Occipital lobe (tissue), 1 donor: ENCODE measurements at regions not wholly inside any gene's neighbourhood (a gene's known extent, or its start where the extent isn't known, plus 50 kb on each side); places are given as distances from the start of the nearest gene placed in this dataset.
"Not testable (repeated sequence)": the region's sequence is repeated elsewhere in the genome, so short reads cannot be mapped to it uniquely, and the experiment has no call there.

Source experiments
- DNase-seq: peaks from one replicate; lab custom pipeline; 2025; lab: John Stamatoyannopoulos, UW

DNA sequence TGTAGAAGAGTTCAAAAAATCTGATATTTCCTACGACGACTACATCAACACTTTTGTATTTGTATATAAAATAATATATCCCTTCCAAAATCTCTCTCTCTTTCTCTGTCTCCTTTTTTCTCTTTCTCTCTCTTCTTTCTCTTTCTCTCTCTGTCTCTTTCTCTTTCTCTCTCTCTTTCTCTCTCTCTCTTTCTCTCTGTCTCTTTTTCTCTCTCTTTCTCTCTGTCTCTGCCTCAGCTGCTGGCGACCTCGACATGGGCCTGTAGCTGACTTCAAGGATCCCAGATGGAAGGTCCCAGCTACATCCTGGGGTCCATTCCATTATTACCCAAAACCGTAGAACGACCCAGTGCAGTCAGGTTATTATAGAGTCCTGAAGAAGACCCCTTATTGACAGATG is 90.0 kb downstream of the CD24 start:
- DNase-seq: no peak

DNA sequence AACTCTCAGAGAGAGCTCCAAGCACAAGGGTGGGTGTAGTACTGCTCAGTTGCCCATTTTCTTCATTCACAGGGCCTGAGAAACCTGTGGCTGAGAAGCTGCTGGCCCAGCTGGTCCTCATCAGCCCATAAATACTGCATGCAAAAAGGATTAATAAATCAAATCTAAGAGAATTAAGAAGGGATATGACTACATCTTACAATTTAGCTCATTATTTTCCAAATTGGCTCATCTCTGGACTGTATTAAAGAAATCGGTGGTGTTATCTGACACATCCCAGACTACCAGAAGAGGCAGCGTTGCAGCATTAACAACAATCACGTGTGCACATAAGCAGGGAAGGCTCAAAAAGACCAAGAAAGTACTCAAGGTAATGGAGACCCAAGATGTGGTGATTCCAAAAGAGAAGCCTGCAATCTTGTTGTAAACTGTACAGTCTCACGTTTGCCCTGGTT is 90.7 kb downstream of the CD24 start:
- DNase-seq: no peak

DNA sequence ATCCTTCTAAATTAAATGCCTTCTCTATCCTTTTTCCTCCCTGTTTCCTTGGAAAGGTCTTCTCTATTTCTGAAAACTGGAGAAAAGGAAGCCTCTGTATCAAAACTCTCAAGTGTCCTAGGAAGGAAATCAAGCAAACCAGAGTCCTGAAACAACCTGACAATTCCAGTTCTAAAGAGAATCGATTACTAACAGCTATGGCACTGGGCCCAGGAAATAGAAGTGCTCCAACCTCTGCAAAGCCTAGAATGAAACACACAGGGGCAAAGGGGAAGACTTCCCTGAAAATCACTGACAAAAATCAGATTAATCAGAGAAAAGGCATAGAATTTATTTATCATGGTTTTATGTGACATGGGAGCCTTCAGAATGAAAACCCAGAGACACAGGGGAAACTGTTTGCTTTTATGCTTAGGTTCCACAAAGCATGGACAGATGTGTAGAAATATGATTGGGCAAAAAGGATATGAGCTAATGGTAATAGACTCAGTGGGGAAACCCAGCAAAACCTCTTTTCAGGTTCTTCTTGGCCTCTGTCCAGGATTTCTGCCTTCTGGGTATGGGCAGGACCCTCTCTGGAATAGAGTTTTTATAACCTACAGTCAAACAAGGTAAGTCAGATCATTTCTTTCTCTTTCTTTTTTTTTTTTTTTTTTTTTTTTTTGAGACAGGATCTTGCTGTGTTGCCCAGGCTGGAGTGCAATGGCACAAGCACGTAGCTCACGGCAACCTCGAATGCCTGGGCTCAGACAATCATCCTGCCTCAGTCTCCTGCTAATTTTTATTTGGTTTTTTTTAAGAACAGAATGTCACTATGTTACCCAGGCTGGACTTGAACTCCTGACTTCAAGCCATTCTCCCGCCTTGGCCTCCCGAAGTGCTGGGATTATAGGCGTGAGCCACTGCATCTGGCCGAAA is 91.7 kb downstream of the CD24 start:
- no peak for DNase-seq

DNA sequence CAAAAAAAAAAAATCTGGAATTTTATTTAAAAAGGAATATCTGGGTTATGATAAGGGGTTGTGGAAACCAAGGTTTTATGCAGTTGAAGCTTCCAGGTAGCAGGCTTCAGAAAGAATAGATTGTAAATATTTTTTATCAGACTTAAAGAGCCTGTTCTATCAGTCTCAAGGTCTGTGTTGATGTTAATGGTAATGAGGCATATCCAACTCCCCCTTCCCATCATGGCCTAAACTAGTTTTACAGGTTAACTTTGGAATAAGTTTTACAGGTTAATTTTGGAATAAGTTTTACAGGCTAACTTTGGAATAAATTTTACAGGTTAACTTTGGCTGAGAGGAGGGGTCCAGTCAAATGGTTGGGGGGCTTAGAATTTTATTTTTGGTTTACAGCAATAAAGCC is 92.4 kb downstream of the CD24 start:
- no peak for DNase-seq

DNA sequence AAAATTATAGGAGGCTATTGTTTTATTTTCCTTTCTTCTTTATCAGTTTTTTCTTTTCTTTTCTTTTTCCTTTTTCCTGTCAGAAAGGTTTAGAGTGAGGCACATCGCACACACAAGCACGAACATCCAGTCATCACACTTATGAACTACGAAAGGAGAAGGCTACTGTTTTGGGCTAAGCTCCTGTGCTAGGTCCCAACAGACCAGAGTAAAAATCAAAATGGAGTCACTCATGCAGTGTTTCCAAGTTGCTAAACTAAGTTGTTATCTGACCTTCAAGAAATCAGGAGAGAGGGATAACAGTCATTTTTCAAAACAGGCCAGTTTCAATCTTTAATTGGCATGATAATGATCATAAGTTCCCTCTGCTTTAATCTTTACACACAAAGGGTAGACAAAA is 93.6 kb downstream of the CD24 start:
- no peak for DNase-seq

DNA sequence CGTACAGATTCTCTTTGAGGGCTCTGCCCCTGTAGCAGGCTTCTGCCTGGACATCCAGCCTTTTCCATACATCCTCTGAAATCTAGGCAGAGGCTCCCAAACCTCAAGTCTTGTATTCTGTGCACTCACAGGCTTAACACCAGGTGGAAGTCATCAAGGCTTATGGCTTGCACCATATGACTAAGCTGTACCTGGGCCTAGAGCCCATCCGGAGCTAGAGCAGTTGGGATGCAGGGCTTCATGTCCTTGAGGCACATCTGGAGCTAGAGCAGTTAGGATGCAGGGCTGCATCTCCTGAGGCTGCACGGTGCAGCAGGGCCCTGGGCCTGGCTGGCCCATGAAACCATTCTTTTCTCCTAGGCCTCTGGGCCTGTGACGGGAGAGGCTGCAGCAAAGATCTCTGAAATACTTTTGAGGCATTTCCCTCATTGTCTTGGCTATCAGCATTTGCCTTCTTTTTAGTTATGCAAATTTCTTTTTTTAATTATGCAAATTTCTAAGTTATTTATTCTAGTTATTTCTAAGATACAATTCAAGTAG is 98.7 kb downstream of the CD24 start:
- DNase-seq: no peak

DNA sequence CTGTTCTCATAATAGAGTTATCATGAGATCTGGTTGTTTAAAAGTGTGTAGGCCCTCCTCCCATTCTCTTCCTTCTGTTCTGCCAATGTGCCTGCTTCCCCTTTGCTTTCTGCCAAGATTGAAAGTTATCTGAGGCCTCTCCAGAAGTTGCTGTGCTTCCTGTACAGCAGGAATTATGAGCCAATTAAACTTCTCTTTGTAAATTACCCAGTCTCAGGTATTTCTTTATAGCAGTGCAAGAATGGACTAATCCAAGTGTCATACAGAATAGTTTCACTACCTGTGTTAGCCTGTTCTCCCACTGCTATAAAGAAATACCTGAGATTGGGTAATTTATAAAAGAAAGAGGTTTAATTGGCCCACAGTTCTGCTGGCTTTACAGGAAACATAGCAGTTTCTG is 100.0 kb downstream of the CD24 start:
- DNase-seq: no peak

DNA sequence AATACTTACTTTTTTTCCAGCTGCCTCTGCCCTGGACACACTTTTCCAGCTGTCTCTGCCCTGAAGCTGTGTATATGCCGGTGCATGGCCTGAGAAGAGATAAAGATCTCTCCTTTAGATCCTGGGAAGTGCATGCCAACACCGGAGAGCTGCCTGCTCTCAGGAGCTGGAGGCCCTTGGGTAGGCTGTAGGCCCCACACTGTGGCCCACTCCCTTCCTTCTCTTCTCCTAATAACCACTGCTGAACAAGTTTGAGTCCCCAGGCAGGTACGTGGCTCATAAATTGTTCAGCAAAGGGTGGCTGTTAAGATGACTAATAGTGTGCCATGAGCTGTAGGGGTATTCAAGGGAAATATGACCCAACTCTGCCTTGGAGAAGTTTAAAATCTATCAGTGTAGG is 102.5 kb downstream of the CD24 start:
- no peak for DNase-seq

DNA sequence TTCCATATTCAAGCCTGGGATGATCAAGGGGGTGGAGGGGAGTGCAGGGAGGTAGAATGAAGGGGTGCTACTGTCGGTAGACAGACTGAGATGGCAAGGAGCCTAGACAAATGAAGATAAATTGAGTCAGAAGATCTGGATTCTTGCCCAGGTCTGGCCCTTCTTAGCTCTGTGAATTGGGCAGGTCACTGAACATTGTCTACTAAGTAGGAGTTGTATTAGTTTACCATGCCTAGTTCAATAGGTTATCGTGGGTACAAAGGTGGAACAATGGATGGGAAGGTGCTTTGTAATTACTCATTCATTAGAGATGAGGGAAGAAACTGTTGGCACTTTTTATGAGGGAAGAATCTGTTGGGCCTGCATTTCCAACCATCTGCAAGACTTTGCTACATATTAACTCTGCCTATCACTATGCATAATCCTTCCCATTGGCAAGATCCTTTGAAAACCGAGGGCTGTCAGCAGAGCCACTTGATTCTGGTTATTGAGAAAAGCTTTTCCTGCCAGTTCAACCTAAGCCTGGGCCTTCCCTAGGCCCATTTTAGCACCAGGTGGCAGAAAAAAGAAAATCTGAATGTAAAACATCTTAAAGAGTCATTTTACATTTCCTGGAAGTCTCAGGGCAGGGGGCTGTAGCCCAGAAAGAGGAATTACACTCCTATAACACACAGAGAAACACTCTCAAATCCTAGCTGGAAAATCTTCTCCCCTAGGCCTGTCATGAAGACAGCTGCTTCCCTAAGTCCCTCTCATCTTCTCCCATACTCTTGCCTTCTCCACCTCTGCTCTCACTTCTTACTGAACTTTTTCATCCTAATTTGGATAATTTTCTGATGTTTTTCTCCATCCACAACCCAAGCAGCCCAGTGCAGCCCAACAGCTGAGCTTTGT is 103.5 kb downstream of the CD24 start:
- DNase-seq: no peak

DNA sequence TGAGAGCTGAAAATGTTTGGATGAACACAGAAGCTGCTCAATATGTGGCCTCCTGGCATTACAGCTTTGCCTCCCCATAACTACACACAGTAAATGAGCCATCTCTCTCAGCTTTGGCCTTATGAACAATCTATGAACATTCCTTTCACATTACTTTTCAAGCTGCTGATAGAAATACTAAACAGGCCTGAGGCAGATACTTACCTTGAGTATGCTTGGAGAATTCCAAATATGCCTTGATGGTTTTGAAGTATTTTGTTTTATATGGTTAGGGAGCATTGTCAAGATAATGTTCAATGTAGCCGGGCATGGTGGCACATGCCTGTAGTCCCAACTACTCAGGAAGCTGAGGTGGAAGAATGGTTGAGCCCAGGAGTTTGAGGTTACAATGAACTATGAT is 104.5 kb downstream of the CD24 start:
- no peak for DNase-seq

DNA sequence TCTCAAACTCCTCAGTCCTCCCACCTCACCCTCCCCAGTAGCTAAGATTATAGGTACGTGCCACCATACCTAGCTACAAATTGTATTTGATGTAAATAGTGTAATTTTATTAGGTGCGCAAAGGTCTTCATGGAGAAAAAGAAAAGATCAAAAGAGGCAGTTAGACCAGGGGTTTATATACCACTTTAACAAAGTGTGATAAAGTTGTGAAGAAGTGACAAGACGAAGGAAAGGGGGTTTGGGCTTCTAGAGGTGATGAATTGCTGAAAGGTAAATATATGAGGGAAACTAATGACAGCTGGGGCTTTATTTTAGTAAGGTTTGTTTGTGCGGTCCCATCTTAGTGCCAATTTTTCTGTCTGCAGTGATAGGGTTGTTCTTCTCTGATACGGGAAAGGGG is 105.3 kb downstream of the CD24 start:
- no peak for DNase-seq

DNA sequence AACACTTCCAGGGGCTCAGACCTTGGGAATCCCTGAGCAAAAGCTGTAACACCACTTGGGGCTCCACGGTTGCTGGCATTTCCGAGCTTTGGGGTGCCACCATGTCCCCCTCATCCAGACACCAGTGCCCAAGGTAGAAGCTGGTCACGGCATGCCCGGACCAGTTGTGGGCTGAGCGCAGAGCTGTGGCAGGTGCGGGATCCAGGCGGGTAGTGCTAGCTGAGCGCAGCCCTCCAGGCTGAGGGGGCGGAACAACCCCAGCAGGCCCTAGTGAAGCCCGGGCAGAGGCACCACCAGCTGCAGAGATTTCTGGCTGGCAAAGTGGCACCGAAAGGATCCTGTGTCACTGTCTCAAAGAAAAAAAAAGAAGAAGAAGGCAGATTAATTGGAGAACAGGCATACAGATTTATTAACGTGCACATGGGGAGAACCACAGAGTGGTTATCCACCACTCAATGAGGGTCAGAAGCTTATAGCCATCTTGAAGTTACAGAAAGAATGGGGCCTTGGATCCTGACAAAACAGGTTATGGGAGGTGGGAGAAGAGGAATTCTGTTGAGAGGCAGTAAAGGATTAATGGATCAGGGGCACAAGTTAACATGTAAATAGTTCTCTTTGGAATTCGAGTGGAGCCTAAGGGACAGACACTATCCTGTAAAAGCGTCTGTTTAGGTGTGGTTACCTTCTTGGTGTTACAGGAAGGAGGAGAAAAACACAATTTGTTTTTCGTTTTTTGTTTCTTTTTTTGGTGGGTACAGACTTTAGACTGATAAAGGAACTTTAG is 107.5 kb downstream of the CD24 start:
- DNase-seq: no peak

DNA sequence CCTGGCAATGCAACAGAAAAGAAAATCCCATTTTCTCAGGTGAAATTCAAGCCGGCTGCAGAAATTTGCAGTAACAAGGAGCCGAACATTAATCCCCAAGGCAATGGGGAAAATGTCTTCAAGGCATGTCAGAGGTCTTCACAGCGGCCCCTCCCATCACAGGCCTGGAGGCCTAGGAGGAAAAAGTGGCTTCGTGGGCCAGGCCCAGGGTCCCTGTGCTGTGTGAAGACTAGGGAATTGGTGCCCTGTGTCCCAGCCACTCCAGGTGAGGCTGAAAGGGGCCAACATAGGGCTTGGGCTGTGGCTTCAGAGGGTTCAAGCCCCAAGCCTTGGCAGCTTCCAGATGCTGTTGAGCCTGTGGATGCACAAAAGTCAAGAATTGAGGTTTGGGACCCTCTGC is 111.7 kb downstream of the CD24 start:
- DNase-seq: no peak

DNA sequence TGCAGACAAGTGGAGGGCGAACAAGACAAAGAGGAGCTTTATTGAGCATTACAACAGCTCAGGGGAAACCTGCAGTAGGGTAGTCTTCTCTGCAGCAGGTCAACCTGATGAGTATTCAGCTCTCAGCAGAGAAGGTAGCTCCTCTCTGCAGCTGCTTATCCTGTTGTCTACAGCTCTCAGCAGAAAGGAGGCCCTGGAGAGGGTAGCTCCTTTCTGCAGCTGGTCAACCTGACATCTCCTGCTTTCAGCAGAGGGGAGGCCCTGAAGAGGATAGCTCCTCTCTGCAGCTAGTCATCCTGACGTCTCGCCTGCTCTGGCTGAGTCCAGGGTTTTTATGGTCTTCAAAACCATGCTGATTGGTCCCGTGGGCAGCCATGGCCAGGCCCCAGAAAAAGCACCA is 113.6 kb downstream of the CD24 start:
- DNase-seq: no peak

DNA sequence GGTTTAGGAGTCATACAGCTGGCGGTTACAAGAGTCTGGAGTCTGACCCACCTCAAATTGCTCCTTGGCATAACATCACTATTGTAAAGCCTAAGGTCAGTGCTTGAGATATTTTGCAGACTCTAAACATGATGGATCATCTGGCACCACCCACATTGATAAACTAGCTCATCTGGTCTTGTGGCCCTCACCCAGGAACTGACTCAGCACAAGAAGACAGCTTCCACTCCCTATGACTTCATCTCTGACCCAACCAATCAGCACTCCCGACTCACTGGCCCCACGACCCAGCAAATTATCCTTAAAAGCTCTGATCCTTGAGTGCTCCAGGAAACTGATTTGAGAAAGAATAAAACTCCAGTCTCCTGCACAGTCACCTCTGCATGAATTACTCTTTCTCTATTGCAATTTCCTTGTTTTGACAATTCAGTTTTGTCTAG is 115.9 kb downstream of the CD24 start:
- no peak for DNase-seq

DNA sequence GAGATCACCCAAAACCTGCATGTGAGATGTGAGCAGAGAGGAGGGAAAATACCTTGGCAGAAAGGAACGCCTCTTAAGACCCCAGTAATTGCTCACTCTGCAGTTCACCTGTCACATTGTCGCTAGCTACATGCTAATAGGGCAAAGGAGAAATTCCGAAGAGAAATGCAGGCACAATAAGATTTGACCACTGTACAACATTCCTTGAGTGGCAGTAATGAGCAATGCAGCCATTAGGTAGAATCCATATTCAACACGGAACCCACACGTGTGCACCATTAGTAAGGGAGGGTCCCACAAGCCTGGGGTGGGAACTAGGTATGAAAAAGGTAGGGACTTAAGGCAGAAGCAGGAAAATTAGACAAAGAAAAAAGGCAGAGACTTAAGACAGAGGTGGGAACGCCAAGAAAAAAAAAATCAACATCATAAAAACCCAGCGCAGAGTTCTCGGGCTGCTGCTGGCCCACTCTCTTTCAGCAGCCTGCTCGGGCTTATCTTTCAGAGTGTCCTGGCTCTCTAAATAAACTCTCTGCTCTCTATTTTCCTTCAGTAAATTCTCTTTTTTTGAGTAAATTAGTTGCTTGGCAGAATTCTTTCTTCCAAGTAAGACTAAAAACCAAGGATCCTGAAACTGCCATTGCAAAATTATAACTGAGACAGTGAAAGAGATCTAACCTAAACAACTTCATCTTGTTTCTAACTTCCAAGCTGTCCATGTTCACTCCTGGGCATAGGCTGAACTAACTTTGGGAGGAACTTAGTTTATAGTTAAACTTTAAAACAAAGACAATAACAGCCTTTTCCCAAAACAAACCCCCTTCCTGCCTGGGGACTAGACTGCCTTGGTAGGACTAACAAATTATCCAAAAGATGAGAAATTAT is 116.5 kb downstream of the CD24 start:
- no peak for DNase-seq

DNA sequence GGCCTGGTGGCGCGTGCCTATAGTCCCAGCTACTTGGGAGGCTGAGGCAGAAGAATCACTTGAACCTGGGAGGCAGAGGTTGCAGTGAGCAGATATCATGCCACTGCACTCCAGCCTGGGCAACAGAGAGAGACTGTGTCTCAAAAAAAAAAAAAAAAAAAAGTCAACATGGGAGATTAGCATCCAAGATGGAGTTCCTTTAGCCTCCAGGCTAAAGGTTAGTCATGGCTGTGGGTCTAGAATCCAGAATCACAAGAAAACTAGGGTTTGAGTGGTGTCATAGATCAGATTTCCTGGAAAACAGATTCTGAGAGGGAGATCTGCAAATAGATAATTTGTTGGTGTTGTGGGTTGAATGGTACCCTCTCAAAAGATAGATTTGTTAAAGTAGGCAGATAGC is 117.2 kb downstream of the CD24 start:
- DNase-seq: not testable (repeated sequence)

DNA sequence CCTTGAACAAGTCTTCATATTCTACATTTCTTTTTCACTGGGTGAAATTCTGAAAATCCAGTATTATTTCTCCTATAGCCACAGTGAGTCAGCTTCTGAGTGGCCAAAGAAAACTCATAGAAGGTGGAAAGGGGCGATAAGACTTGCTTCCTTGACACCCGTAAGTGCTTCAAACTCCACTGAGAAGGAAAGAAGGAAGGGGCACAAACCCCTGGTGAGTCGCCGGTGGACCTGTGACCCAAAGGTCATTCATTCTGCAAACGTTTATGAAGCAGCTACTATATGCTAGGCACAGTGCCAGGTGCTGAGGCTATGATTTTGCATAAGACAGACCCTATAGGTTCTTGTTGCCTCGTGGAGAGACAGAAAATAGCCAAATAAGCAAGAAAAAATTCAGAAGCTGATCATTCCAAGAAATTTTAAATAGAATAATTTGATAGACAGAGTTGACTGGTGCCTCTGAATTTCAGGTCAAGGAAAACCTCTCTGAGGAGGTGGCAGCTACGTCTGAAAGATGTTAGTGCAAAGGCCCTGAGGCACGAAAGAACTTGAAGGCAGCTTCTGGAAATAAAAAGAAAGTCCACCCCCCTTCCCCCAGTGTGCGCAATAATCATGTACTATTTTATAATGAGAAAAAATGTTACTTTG is 118.2 kb downstream of the CD24 start:
- DNase-seq: no peak

DNA sequence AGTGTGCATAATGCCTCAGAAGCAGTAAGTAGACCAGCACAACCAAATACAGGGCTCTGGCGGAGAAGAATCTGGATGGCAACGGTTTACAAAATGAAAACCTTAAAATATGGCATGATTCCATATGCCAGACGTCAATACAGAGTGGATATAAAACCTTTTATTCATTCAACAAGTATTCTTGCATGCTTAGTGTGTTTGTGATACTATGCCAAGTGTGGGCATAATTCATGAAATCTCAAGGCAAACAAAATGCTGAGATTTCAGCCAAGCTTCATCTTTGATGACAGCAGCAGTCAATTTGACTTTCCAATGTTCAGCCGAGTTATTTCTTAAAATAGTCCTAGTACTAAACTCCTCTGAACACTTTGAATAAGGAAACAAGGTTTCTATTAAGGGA is 119.4 kb downstream of the CD24 start:
- no peak for DNase-seq
